LoVo (cell line): ENCODE measurements at regions not wholly inside any gene's neighbourhood (a gene's known extent, or its start where the extent isn't known, plus 50 kb on each side); places are given as distances from the start of the nearest gene placed in this dataset.

Source experiments
- DNase-seq: peaks from one replicate; pipeline ENCODE4 v3.0.0-alpha.2; 2016; ENCODE audit warnings: low spot score

- no peak for DNase-seq
Measured at GRCh38 chr5:116844015-116844414, 269.4 kb upstream of the SEMA6A start.

- peak; percentile 78 for DNase-seq
Measured at GRCh38 chr5:116842514-116842961, 267.9 kb upstream of the SEMA6A start.

DNA sequence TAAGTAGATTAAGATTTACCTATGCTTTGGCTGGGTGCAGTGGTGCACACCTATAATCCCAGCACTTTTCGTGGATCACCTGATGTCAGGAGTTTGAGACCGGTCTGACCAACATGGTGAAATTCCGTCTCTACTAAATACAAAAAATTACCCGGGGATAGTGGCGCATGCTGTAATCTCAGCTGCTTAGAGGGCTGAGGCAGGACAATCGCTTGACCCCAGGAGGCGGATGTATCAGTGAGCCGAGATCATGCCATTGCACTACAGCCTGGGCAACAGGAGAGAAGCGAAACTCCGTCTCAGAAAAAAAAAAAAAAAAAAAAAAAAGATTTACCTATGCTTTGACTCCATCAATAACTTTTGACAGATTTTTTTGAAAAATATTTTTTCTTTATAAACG lies 267.1 kb upstream of the SEMA6A start:
- DNase-seq = no peak

GRCh38 chr5:116838011-116838536 lies 263.5 kb upstream of the SEMA6A start:
- no peak for DNase-seq

DNA sequence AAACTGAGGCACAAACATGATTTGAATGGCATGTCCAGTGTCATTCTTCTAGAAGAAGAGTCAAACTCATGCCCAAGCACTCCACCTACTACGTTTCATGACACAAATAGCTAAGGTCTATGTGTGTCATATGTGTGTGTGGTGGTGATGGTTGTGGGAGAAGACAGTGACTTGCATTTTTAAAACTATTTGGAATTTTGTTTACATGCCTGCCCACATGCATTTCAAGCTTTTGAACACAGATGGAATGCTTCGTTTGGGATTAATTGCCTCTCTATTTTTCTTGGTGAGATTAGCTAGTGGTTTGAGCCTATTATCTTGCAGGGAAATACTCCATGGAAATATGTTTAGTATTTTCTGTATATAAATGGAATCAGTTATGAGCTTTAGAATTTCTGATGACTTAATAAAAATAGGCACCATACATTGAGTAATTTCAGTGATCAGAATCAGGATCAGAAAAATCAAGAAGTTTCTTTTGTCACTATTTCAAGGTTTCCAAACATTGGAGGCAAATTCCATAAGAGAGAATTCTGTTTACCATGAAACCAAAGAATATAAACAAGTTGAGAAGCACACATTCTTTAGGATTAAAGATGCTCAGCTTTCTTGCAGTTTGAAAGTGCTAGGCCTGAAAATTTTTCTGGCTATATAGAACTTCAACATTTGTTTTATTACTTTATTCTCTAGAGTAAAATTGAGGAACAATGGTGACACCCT lies 260.3 kb upstream of the SEMA6A start:
- no peak for DNase-seq

GRCh38 chr5:116830079-116830478 lies 255.5 kb upstream of the SEMA6A start:
- DNase-seq = no peak

GRCh38 chr5:116827078-116827477 lies 252.5 kb upstream of the SEMA6A start:
- DNase-seq = no peak

- DNase-seq = no peak
Measured at GRCh38 chr5:116825486-116825885, 250.9 kb upstream of the SEMA6A start.

GRCh38 chr5:116824751-116825438 lies 250.3 kb upstream of the SEMA6A start:
- no peak for DNase-seq

- DNase-seq = no peak
Measured at GRCh38 chr5:116814626-116815385, 240.2 kb upstream of the SEMA6A start.

DNA sequence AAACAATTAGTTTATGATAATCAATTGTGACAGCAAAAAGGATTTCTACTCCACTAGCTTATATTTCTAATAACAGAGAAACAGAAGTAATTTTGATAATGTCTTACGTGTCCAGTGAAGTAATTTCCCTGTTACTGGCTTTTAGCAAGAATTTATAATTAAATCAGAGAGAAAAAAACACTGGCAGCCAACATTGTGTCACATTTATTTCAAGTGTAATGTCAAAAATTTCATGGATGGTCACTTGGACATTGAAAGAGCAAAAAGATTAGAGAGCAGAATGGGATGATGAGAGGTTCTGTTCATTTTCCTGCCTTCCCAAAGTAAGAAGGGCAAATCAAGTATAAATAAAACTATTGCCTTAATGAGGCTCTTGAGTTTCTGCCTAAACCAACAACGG lies 239.3 kb upstream of the SEMA6A start:
- no peak for DNase-seq

GRCh38 chr5:116813356-116813755 lies 238.7 kb upstream of the SEMA6A start:
- DNase-seq = no peak

DNA sequence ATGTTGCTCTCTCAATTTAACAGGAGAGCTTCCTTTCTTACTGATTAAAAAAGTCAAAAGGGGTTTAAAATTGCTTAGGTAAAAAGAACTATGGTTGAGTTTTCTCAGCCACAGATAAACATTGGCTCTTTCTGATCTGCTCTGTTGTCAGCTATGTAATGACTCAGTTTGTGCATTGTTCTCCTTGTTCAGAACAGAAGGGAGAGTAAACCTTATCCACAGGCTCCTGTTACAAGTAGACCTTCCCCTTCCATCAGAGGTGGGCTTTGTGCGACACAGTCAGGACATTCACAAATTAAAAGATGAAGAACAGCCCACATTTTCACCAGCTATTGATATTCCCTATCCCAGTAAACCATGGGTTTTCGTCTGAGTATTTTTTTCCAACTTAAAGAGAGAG lies 236.3 kb upstream of the SEMA6A start:
- DNase-seq = no peak

DNA sequence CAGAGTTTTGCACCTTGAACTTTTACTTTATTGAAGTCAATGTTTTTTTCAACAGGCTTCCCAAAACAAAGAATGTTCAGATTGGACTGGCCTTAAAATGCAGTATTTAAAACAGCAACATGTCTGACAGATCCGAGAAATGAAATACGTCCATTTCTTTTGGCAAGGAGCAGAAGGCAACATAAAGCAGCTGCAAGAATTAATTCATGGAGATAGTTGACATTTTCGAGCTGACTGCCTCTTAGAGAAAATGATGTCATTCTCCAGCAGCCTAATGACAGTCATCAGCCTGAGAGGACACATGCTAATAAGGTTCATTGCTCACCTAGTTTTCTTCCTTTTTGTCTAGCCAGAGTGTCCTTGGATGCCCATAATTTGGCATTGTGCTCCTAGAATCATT lies 232.2 kb upstream of the SEMA6A start:
- DNase-seq = no peak

GRCh38 chr5:116799401-116799800 lies 224.8 kb upstream of the SEMA6A start:
- no peak for DNase-seq

- no peak for DNase-seq
Measured at GRCh38 chr5:116795189-116795588, 220.6 kb upstream of the SEMA6A start.

DNA sequence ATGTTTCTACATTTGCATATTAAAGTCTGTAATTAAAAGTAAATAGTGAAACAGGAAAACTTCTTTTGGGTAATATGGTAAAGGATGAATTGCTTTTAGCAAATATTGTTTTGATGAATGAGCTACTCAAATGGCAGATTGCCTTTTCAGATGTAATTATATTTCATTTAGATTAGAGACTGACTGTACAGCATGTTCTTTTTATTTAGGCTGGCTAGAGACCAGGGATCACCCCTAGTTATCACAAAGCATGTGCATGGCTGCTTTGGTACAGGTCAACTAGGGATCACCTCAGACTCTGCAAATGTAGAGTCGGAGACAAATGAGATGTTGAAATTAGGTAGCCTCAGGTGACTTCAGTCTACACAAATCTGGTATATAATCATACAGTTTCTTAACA lies 214.9 kb upstream of the SEMA6A start:
- DNase-seq = no peak

GRCh38 chr5:116788851-116789403 lies 214.3 kb upstream of the SEMA6A start:
- no peak for DNase-seq

DNA sequence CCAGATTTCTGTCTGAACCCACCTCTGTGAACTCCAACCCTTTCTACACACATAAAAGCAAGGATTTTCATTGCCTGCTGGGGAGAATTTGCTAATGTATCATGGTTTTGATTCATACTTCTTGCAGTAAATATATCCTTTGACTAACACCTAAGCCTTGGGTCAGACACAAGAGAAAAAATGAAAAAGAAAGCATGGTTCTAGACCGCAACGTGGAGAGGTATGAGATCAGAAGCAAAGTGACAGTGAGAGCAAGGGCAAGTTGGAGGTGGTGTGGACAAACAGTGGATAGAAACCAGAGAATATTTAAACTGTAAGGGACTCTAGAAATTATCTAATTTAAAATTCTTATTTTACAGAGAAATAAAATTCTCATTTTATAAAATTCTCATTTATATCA lies 212.9 kb upstream of the SEMA6A start:
- DNase-seq = no peak

DNA sequence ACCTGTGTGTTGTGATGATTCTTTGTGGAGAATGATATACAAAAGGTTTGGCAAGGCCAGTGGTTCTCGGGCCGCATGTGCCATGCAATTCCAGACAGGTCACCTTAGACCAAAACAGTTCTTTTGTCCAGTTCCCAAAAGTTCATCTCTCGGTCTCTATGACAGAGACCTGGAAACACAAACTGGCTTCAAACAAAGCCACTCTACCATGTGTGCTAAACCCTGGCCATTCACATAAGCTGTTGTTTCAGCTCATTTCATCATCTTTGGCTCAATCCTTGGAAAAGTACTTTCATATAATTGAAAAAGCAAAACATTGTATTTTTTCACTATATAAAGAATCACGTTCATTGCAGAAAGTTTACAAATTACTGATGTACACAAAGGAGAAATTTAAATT lies 210.5 kb upstream of the SEMA6A start:
- no peak for DNase-seq

GRCh38 chr5:116779846-116780245 lies 205.2 kb upstream of the SEMA6A start:
- no peak for DNase-seq

DNA sequence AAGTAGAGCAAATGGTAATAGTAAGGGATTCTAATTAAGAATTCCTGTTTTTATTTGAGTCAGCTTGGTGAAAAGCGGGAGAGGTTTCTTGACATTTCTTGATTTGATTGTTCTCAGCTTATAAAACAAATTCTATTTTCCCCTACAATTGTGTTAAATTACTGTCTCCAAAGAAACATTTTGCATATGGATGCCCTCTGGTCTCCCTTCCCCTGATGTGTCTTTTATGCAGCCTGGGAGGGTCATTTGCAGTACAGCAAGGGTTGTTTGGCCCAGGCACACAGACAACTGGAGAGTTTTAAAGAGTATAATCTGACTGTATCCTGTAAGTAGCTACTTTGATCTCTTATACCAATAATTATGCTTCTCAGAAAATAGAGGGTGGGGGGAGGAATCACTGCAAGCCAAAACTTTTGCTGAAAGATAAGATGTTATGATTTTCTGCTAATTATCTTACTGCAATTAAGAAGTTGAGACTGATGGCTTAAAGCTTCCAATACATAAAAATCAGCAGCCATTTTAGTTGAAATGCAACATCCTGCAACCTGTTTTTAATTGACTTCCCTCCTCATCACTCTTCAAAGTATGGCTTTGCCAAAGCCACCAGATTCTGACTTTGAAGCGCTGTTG lies 204.1 kb upstream of the SEMA6A start:
- no peak for DNase-seq
